Occipital lobe (tissue), 1 donor: ENCODE measurements at regions not wholly inside any gene's neighbourhood (a gene's known extent, or its start where the extent isn't known, plus 50 kb on each side); places are given as distances from the start of the nearest gene placed in this dataset.

Experiments used
- DNase-seq: peaks from one replicate; lab custom pipeline; 2025; lab: John Stamatoyannopoulos, UW

- no peak for DNase-seq
These were observed 186.7 kb downstream of the BMP2 start for GRCh38 chr20:6954219-6954618.

- DNase-seq = no peak
These were observed 188.6 kb downstream of the BMP2 start for GRCh38 chr20:6956056-6956455.

GRCh38 chr20:6956574-6956973 lies 189.1 kb downstream of the BMP2 start:
- DNase-seq = no peak

GRCh38 chr20:6959900-6960312 lies 192.4 kb downstream of the BMP2 start:
- DNase-seq = no peak

GRCh38 chr20:6966721-6967120 lies 199.2 kb downstream of the BMP2 start:
- DNase-seq = no peak

GRCh38 chr20:6974838-6975237 lies 207.4 kb downstream of the BMP2 start:
- no peak for DNase-seq

- DNase-seq = no peak
These were observed 207.8 kb downstream of the BMP2 start for GRCh38 chr20:6975311-6975710.

- DNase-seq = no peak
These were observed 208.8 kb downstream of the BMP2 start for GRCh38 chr20:6976106-6976900.

- no peak for DNase-seq
These were observed 212.1 kb downstream of the BMP2 start for GRCh38 chr20:6979621-6980020.

- DNase-seq = no peak
These were observed 225.5 kb downstream of the BMP2 start for GRCh38 chr20:6993011-6993410.

GRCh38 chr20:6993511-6993910 lies 226.0 kb downstream of the BMP2 start:
- DNase-seq = no peak

- no peak for DNase-seq
These were observed 227.0 kb downstream of the BMP2 start for GRCh38 chr20:6994452-6994851.

GRCh38 chr20:6998909-6999308 lies 231.4 kb downstream of the BMP2 start:
- DNase-seq = no peak

GRCh38 chr20:6999381-6999780 lies 231.9 kb downstream of the BMP2 start:
- no peak for DNase-seq

- DNase-seq = no peak
These were observed 236.1 kb downstream of the BMP2 start for GRCh38 chr20:7003598-7003997.

GRCh38 chr20:7004801-7005200 lies 237.3 kb downstream of the BMP2 start:
- no peak for DNase-seq

GRCh38 chr20:7010527-7010926 lies 243.0 kb downstream of the BMP2 start:
- DNase-seq = no peak

GRCh38 chr20:7015257-7015656 lies 247.8 kb downstream of the BMP2 start:
- no peak for DNase-seq

- no peak for DNase-seq
These were observed 255.1 kb downstream of the BMP2 start for GRCh38 chr20:7022597-7022996.

- no peak for DNase-seq
These were observed 258.1 kb downstream of the BMP2 start for GRCh38 chr20:7025635-7026034.

- no peak for DNase-seq
These were observed 261.5 kb downstream of the BMP2 start for GRCh38 chr20:7029019-7029418.

- DNase-seq = no peak
These were observed 263.7 kb downstream of the BMP2 start for GRCh38 chr20:7031222-7031621.

GRCh38 chr20:7038029-7038428 lies 270.5 kb downstream of the BMP2 start:
- no peak for DNase-seq

- DNase-seq = no peak
These were observed 290.1 kb downstream of the BMP2 start for GRCh38 chr20:7057611-7058010.
